Stimulated activated CD4-positive, alpha-beta T cell treated with anti-CD3 and anti-CD28 coated beads, Interleukin-4, amount 100 ng/mL, for 1 hour (primary cell): ENCODE measurements at regions not wholly inside any gene's neighbourhood (a gene's known extent, or its start where the extent isn't known, plus 50 kb on each side); places are given as distances from the start of the nearest gene placed in this dataset.
"Not testable (repeated sequence)": the region's sequence is repeated elsewhere in the genome, so short reads cannot be mapped to it uniquely, and the experiment has no call there.

ENCODE experiments used
- DNase-seq: peaks from one replicate; pipeline ENCODE4 v3.0.0-alpha.2; 2020

- DNase-seq = no peak
Observed at GRCh38 chr3:35950021-35950420, 310.7 kb downstream of the ARPP21 start.

- no peak for DNase-seq
Observed at GRCh38 chr3:35954413-35954812, 315.1 kb downstream of the ARPP21 start.

- no peak for DNase-seq
Observed at GRCh38 chr3:35965908-35966307, 326.6 kb downstream of the ARPP21 start.

GRCh38 chr3:35966629-35967464, 327.5 kb downstream of the ARPP21 start:
- DNase-seq = no peak

- DNase-seq = no peak
Observed at GRCh38 chr3:35968043-35968622, 328.8 kb downstream of the ARPP21 start.

- no peak for DNase-seq
Observed at GRCh38 chr3:35969406-35969805, 330.1 kb downstream of the ARPP21 start.

- no peak for DNase-seq
Observed at GRCh38 chr3:35970793-35971192, 331.5 kb downstream of the ARPP21 start.

- no peak for DNase-seq
Observed at GRCh38 chr3:35971686-35972085, 332.4 kb downstream of the ARPP21 start.

GRCh38 chr3:35974872-35975271, 335.5 kb downstream of the ARPP21 start:
- DNase-seq = no peak

- no peak for DNase-seq
Observed at GRCh38 chr3:35986161-35986560, 346.8 kb downstream of the ARPP21 start.

- no peak for DNase-seq
Observed at GRCh38 chr3:35987386-35987785, 348.1 kb downstream of the ARPP21 start.

- DNase-seq = no peak
Observed at GRCh38 chr3:35992041-35992440, 352.7 kb downstream of the ARPP21 start.

- no peak for DNase-seq
Observed at GRCh38 chr3:36011791-36012190, 368.5 kb upstream of the STAC start.

GRCh38 chr3:36013425-36013824, 366.9 kb upstream of the STAC start:
- no peak for DNase-seq

- DNase-seq = no peak
Observed at GRCh38 chr3:36025232-36025631, 355.1 kb upstream of the STAC start.

- no peak for DNase-seq
Observed at GRCh38 chr3:36032180-36033047, 347.9 kb upstream of the STAC start.

- no peak for DNase-seq
Observed at GRCh38 chr3:36058404-36059030, 321.8 kb upstream of the STAC start.

- DNase-seq = no peak
Observed at GRCh38 chr3:36060950-36061349, 319.4 kb upstream of the STAC start.

GRCh38 chr3:36063992-36064391, 316.3 kb upstream of the STAC start:
- DNase-seq = no peak

GRCh38 chr3:36065321-36065720, 315.0 kb upstream of the STAC start:
- no peak for DNase-seq

- no peak for DNase-seq
Observed at GRCh38 chr3:36075491-36075890, 304.8 kb upstream of the STAC start.

GRCh38 chr3:36077320-36077719, 303.0 kb upstream of the STAC start:
- no peak for DNase-seq

- not testable (repeated sequence) for DNase-seq
Observed at GRCh38 chr3:36082958-36083357, 297.3 kb upstream of the STAC start.
